Embryonic facial prominence (tissue), 1 donor: ENCODE measurements at regions not wholly inside any gene's neighbourhood (a gene's known extent, or its start where the extent isn't known, plus 50 kb on each side); places are given as distances from the start of the nearest gene placed in this dataset.
"Not testable (repeated sequence)": the region's sequence is repeated elsewhere in the genome, so short reads cannot be mapped to it uniquely, and the experiment has no call there.

ENCODE experiments used
- DNase-seq: peaks from one replicate; pipeline ENCODE4 v3.0.0-alpha.2; 2016; ENCODE audit errors: extremely low spot score

GRCh38 chr5:7210549-7210948 lies 185.4 kb upstream of the ADCY2 start:
- DNase-seq, result no peak

GRCh38 chr5:7213525-7213924 lies 182.4 kb upstream of the ADCY2 start:
- DNase-seq, result no peak

- no peak for DNase-seq
Observed at GRCh38 chr5:7214906-7215416, 181.0 kb upstream of the ADCY2 start.

- no peak for DNase-seq
Observed at GRCh38 chr5:7218141-7218540, 177.8 kb upstream of the ADCY2 start.

GRCh38 chr5:7220156-7220555 lies 175.8 kb upstream of the ADCY2 start:
- no peak for DNase-seq

- no peak for DNase-seq
Observed at GRCh38 chr5:7221041-7221440, 174.9 kb upstream of the ADCY2 start.

- no peak for DNase-seq
Observed at GRCh38 chr5:7225826-7226225, 170.1 kb upstream of the ADCY2 start.

- no peak for DNase-seq
Observed at GRCh38 chr5:7242118-7242710, 153.7 kb upstream of the ADCY2 start.

GRCh38 chr5:7244208-7244607 lies 151.7 kb upstream of the ADCY2 start:
- no peak for DNase-seq

GRCh38 chr5:7245121-7245651 lies 150.8 kb upstream of the ADCY2 start:
- DNase-seq, result no peak

GRCh38 chr5:7246287-7246686 lies 149.7 kb upstream of the ADCY2 start:
- DNase-seq, result no peak

- DNase-seq, result no peak
Observed at GRCh38 chr5:7250004-7250403, 145.9 kb upstream of the ADCY2 start.

GRCh38 chr5:7250611-7251010 lies 145.3 kb upstream of the ADCY2 start:
- no peak for DNase-seq

GRCh38 chr5:7251132-7251531 lies 144.8 kb upstream of the ADCY2 start:
- no peak for DNase-seq

- DNase-seq, result no peak
Observed at GRCh38 chr5:7261049-7261448, 134.9 kb upstream of the ADCY2 start.

- DNase-seq, result no peak
Observed at GRCh38 chr5:7261900-7262299, 134.0 kb upstream of the ADCY2 start.

- not testable (repeated sequence) for DNase-seq
Observed at GRCh38 chr5:7263398-7264015, 132.4 kb upstream of the ADCY2 start.

- not testable (repeated sequence) for DNase-seq
Observed at GRCh38 chr5:7265776-7266175, 130.2 kb upstream of the ADCY2 start.

- not testable (repeated sequence) for DNase-seq
Observed at GRCh38 chr5:7268722-7269121, 127.2 kb upstream of the ADCY2 start.

GRCh38 chr5:7269591-7270274 lies 126.2 kb upstream of the ADCY2 start:
- DNase-seq, result no peak

- no peak for DNase-seq
Observed at GRCh38 chr5:7271435-7272084, 124.4 kb upstream of the ADCY2 start.

- no peak for DNase-seq
Observed at GRCh38 chr5:7272408-7272965, 123.5 kb upstream of the ADCY2 start.
